DOHH2 (cell line): ENCODE measurements at regions not wholly inside any gene's neighbourhood (a gene's known extent, or its start where the extent isn't known, plus 50 kb on each side); places are given as distances from the start of the nearest gene placed in this dataset.

ENCODE experiments used
- H3F3A ChIP-seq: fragments of 200-600 bp; sonication (generic), shearing (Covaris generic); 2 replicates; pipeline ENCODE4 v1.6.0; 2016; ENCODE audit warnings: antibody characterized with exemption, mild to moderate bottlenecking; ENCODE audit not compliant: control insufficient read depth, insufficient read depth
- H3K27ac ChIP-seq: fragments of 200-600 bp; sonication (generic); 2 replicates; pipeline ENCODE4 v1.5.1; 2014; ENCODE audit warnings: low read depth, mild to moderate bottlenecking, low read length, moderate library complexity
- H3K27me3 ChIP-seq: fragments of 200-600 bp; sonication (generic); 2 replicates; pipeline ENCODE4 v1.6.1; 2014; ENCODE audit warnings: mild to moderate bottlenecking, low read length, mixed read lengths; ENCODE audit not compliant: control insufficient read depth
- H3K36me3 ChIP-seq: fragments of 200-600 bp; sonication (generic); 2 replicates; pipeline ENCODE4 v1.6.1; 2014; ENCODE audit warnings: mild to moderate bottlenecking, low read length, moderate library complexity, mixed read lengths; ENCODE audit not compliant: control insufficient read depth
- H3K4me1 ChIP-seq: fragments of 200-600 bp; sonication (generic); 2 replicates; pipeline ENCODE4 v1.6.1; 2014; ENCODE audit warnings: mild to moderate bottlenecking, low read length, mixed read lengths; ENCODE audit not compliant: control insufficient read depth
- H3K4me2 ChIP-seq: fragments of 200-600 bp; sonication (generic); 2 replicates; pipeline ENCODE4 v1.6.0; 2014; ENCODE audit warnings: mild to moderate bottlenecking, low read length, moderate library complexity
- H3K4me3 ChIP-seq: fragments of 200-600 bp; sonication (generic); 2 replicates; pipeline ENCODE4 v1.5.1; 2014; ENCODE audit warnings: mild to moderate bottlenecking, low read length, mixed read lengths
- H3K79me2 ChIP-seq: fragments of 200-600 bp; sonication (generic); 2 replicates; pipeline ENCODE4 v1.6.1; 2014; ENCODE audit warnings: mild to moderate bottlenecking, low read length, mixed read lengths; ENCODE audit not compliant: control insufficient read depth
- H3K9me2 ChIP-seq: fragments of 200-600 bp; sonication (generic); replicated peaks from 2 replicates; pipeline ENCODE4 v1.6.1; 2014; ENCODE audit warnings: mild to moderate bottlenecking, low read length, mixed read lengths; ENCODE audit not compliant: control insufficient read depth
- H3K9me3 ChIP-seq: fragments of 200-600 bp; sonication (generic); 2 replicates; pipeline ENCODE4 v1.6.1; 2014; ENCODE audit warnings: antibody characterized with exemption, low read length, mixed read lengths; ENCODE audit not compliant: control insufficient read depth, insufficient read depth
- H4K20me1 ChIP-seq: fragments of 200-600 bp; sonication (generic); 2 replicates; pipeline ENCODE4 v1.6.0; 2014; ENCODE audit warnings: low read depth, mild to moderate bottlenecking, antibody characterized with exemption, low read length, moderate library complexity; ENCODE audit not compliant: control insufficient read depth, insufficient read depth
- CTCF ChIP-seq: fragments of 200-600 bp; sonication (generic); IDR thresholded peaks from one replicate; pipeline ENCODE4 v1.5.1; 2014; ENCODE audit warnings: antibody characterized with exemption, mild to moderate bottlenecking, low read depth, low read length; ENCODE audit not compliant: poor library complexity, severe bottlenecking
- EZH2phosphoT487 ChIP-seq: fragments of 200-600 bp; sonication (generic); IDR thresholded peaks from 2 replicates; pipeline ENCODE4 v1.6.1; 2017; ENCODE audit warnings: borderline replicate concordance, mild to moderate bottlenecking, antibody characterized with exemption, low read length, moderate library complexity, mixed read lengths

- TF ChIP-seq EZH2phosphoT487 (no peak), CTCF (no peak)
- no peaks in the 10 kb centered on the region for H3F3A ChIP-seq
- no peaks in the 10 kb centered on the region for H3K36me3 ChIP-seq
- H3K27me3 ChIP-seq = no peaks in the 10 kb centered on the region
- no peak overlapping the region for H3K4me2 ChIP-seq
- no peak overlapping the region for H3K27ac ChIP-seq
- H3K4me1 ChIP-seq = no peaks in the 10 kb centered on the region
- H3K4me3 ChIP-seq = no peak overlapping the region
- no peaks in the 10 kb centered on the region for H3K9me2 ChIP-seq
- no peaks in the 10 kb centered on the region for H3K79me2 ChIP-seq
- H3K9me3 ChIP-seq = no peaks in the 10 kb centered on the region
- H4K20me1 ChIP-seq = no peaks in the 10 kb centered on the region
Observed at GRCh38 chr1:208595745-208596144, 351.6 kb upstream of the PLXNA2 start.

- Histone ChIP-seq H3F3A (no peaks in the 10 kb centered on the region), H3K36me3 (no peaks in the 10 kb centered on the region), H3K79me2 (no peaks in the 10 kb centered on the region), H3K27ac (no peak overlapping the region), H3K4me1 (no peaks in the 10 kb centered on the region), H3K27me3 (no peaks in the 10 kb centered on the region), H3K4me2 (no peak overlapping the region), H4K20me1 (no peaks in the 10 kb centered on the region), H3K9me2 (no peaks in the 10 kb centered on the region), H3K4me3 (no peak overlapping the region), H3K9me3 (no peaks in the 10 kb centered on the region)
- TF ChIP-seq EZH2phosphoT487 (no peak), CTCF (no peak)
Observed at GRCh38 chr1:208597571-208597970, 353.4 kb upstream of the PLXNA2 start.

GRCh38 chr1:208598021-208598420 lies 353.8 kb upstream of the PLXNA2 start:
- H3K4me1 ChIP-seq = no peaks in the 10 kb centered on the region
- no peaks in the 10 kb centered on the region for H3K36me3 ChIP-seq
- no peak overlapping the region for H3K4me2 ChIP-seq
- no peaks in the 10 kb centered on the region for H3F3A ChIP-seq
- H3K9me3 ChIP-seq = no peaks in the 10 kb centered on the region
- no peak overlapping the region for H3K4me3 ChIP-seq
- H3K27me3 ChIP-seq = no peaks in the 10 kb centered on the region
- no peak overlapping the region for H3K27ac ChIP-seq
- TF ChIP-seq CTCF (no peak), EZH2phosphoT487 (no peak)
- H4K20me1 ChIP-seq = no peaks in the 10 kb centered on the region
- H3K79me2 ChIP-seq = no peaks in the 10 kb centered on the region
- no peaks in the 10 kb centered on the region for H3K9me2 ChIP-seq

GRCh38 chr1:208599063-208599462 lies 354.9 kb upstream of the PLXNA2 start:
- no peak overlapping the region for H3K4me3 ChIP-seq
- no peaks in the 10 kb centered on the region for H3F3A ChIP-seq
- H3K27ac ChIP-seq = no peak overlapping the region
- no peaks in the 10 kb centered on the region for H3K4me1 ChIP-seq
- H3K79me2 ChIP-seq = no peaks in the 10 kb centered on the region
- H3K36me3 ChIP-seq = no peaks in the 10 kb centered on the region
- no peaks in the 10 kb centered on the region for H3K27me3 ChIP-seq
- H3K9me2 ChIP-seq = no peaks in the 10 kb centered on the region
- H4K20me1 ChIP-seq = no peaks in the 10 kb centered on the region
- H3K4me2 ChIP-seq = no peak overlapping the region
- no peaks in the 10 kb centered on the region for H3K9me3 ChIP-seq
- TF ChIP-seq EZH2phosphoT487 (no peak), CTCF (no peak)
